A673 (cell line): ENCODE measurements at regions not wholly inside any gene's neighbourhood (a gene's known extent, or its start where the extent isn't known, plus 50 kb on each side); places are given as distances from the start of the nearest gene placed in this dataset.
A peak's percentile ranks its signal among the peaks of the same experiment; 100 is the strongest.

Experiments used
- BruUV-seq: library from RNA; stranded (reverse); fragments of 400-500 nt; replicated peaks from 2 replicates; lab custom pipeline; 2021; lab: Mats Ljungman, UMichigan
- CTCF ChIA-PET: fragments of 300-600 bp; sonication (Branson Sonifier 250); formaldehyde crosslinking; loops from one replicate; lab custom pipeline; 2022; ENCODE audit warnings: antibody characterized with exemption; lab: Charles Lee
- POLR2A ChIA-PET: fragments of 300-600 bp; sonication (Branson Sonifier 250); formaldehyde crosslinking; loops from one replicate; lab custom pipeline; 2022; ENCODE audit warnings: antibody characterized with exemption; ENCODE audit not compliant: low non-redundant PET; lab: Charles Lee
- DNase-seq: peaks from one replicate; pipeline ENCODE4 v3.0.0-alpha.2; 2015; ENCODE audit warnings: low spot score
- H3K27ac ChIP-seq: fragments of 200-600 bp; sonication (generic); 2 replicates; pipeline ENCODE4 v1.5.1; 2016; ENCODE audit warnings: mixed run types, low read depth, mild to moderate bottlenecking, mixed read lengths, antibody characterized with exemption, low read length; ENCODE audit not compliant: poor library complexity, severe bottlenecking
- H3K27me3 ChIP-seq: fragments of 200-600 bp; sonication (generic); replicated peaks from 2 replicates; pipeline ENCODE4 v1.6.1; 2017; ENCODE audit warnings: mixed run types, low read depth, mild to moderate bottlenecking, mixed read lengths, antibody characterized with exemption, low read length; ENCODE audit not compliant: insufficient read depth, poor library complexity
- H3K36me3 ChIP-seq: fragments of 200-600 bp; sonication (generic); 2 replicates; pipeline ENCODE4 v1.6.1; 2016; ENCODE audit warnings: mixed run types, mild to moderate bottlenecking, mixed read lengths, antibody characterized with exemption, low read length; ENCODE audit not compliant: insufficient read depth, poor library complexity, severe bottlenecking
- H3K4me1 ChIP-seq: fragments of 200-600 bp; sonication (generic); 2 replicates; pipeline ENCODE4 v1.6.1; 2017; ENCODE audit warnings: mixed run types, mild to moderate bottlenecking, mixed read lengths, antibody characterized with exemption, low read length; ENCODE audit not compliant: insufficient read depth, poor library complexity, severe bottlenecking
- H3K4me3 ChIP-seq: fragments of 200-600 bp; sonication (generic); 2 replicates; pipeline ENCODE4 v1.5.1; 2016; ENCODE audit warnings: low read depth, mixed run types, mild to moderate bottlenecking, mixed read lengths, low read length; ENCODE audit not compliant: poor library complexity, severe bottlenecking
- H3K9me3 ChIP-seq: fragments of 200-600 bp; sonication (generic); 2 replicates; pipeline ENCODE4 v1.6.1; 2016; ENCODE audit warnings: mixed run types, low read depth, mild to moderate bottlenecking, mixed read lengths, antibody characterized with exemption, low read length; ENCODE audit not compliant: poor library complexity, severe bottlenecking
- EZH2 ChIP-seq: fragments of 200-600 bp; sonication (generic); IDR thresholded peaks from 2 replicates; pipeline ENCODE4 v1.6.1; 2017; ENCODE audit warnings: borderline replicate concordance, low read depth, mild to moderate bottlenecking, mixed read lengths, antibody characterized with exemption, low read length; ENCODE audit not compliant: poor library complexity, severe bottlenecking
- intact Hi-C: fragments of 100-400 bp; cut with micrococcal nuclease; formaldehyde crosslinking; loops from one replicate; pipeline ENCODE4 v1.10.0; 2022; ENCODE audit not compliant: unreplicated experiment
- TF ChIP-seq, protein P1 (sequence below): fragments of 300-800, 200-600 bp; sonication (generic); conservative IDR thresholded peaks from 2 replicates; pipeline ENCODE4 v1.5.1; 2017; ENCODE audit warnings: low read depth, mild to moderate bottlenecking, antibody characterized with exemption, low read length, moderate library complexity, mixed read lengths

DNA sequence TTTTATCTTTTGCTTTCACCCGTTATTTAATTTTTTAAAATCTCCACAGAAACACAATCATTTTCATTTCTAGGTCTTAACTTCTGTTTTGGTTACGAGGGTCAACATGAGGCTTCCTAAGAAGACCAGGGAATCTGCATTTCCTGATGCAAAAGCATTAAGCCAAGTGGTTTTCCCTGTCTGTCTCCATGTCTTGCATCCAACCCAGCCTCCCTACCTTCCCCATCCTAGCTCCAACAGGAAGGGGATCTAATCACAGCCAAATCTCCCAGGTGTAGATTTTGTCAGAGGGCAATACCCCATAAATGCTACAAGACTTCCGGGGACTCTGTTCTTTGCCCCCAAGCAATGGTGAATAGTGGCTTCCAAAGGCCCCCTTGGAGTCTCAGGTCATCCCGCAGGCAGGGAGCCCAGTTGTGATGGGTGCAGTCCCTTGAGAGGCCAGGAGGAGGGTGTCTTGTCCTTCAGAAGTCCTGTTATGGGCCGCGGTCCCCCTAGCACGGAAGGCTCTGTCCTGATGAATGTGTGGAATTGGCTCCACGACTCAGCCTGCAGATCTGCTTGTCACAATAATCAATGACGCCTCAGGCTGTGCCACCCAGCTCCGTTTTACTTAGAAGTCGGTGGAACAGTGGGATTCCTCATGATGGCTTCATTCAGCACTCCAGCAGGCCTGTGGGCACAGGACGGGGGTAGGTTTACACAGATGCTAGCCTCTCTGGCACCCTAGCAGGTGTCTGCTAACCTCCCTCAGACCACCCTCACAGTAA is 141.1 kb downstream of the RGS9 start:
- no peaks in the 10 kb centered on the region for H3K9me3 ChIP-seq
- H3K27ac ChIP-seq = no peak overlapping the region
- CTCF ChIA-PET = no interaction called here
- POLR2A ChIA-PET = no interaction called here
- no peak overlapping the region for H3K4me3 ChIP-seq
- H3K36me3 ChIP-seq = no peaks in the 10 kb centered on the region
- no TSS peak for BruUV-seq
- TF ChIP-seq, protein P1, sequence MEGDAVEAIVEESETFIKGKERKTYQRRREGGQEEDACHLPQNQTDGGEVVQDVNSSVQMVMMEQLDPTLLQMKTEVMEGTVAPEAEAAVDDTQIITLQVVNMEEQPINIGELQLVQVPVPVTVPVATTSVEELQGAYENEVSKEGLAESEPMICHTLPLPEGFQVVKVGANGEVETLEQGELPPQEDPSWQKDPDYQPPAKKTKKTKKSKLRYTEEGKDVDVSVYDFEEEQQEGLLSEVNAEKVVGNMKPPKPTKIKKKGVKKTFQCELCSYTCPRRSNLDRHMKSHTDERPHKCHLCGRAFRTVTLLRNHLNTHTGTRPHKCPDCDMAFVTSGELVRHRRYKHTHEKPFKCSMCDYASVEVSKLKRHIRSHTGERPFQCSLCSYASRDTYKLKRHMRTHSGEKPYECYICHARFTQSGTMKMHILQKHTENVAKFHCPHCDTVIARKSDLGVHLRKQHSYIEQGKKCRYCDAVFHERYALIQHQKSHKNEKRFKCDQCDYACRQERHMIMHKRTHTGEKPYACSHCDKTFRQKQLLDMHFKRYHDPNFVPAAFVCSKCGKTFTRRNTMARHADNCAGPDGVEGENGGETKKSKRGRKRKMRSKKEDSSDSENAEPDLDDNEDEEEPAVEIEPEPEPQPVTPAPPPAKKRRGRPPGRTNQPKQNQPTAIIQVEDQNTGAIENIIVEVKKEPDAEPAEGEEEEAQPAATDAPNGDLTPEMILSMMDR = peak; percentile 69
- TF ChIP-seq EZH2 = no peak
- intact Hi-C loops = loop anchor here (5.0 kb wide), 2 partner anchors 279 to 709 kb away; no protein-coding TSS in a partner anchor
- DNase-seq = peak; percentile 78
- H3K4me1 ChIP-seq = no peaks in the 10 kb centered on the region
- no peaks in the 10 kb centered on the region for H3K27me3 ChIP-seq

DNA sequence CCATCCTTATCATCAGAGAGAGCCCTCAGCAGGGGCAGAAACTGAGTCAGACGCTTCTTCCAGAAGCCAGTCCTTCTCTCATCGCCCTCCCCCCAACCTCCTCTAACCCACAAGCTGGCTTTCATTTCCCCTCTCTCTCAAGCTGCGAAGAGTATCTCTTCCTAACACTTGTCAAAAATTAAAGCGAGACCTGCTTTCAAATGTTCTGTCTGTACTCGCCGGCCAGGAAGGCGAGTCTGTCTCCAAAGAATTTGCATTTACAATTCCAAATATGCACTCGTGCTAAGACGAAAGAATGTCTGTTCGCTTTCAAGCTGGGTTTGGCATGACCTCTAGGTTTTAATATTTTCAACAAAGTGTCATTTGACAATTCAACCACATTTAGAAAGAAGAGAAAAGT is 140.4 kb downstream of the RGS9 start:
- ChIA-PET CTCF (interaction anchor here (1.3 kb wide), 1 partner anchor 888 kb away, joined by 3 read pairs; no protein-coding TSS in a partner anchor), POLR2A (no interaction called here)

More for the DNA sequence above, 140.4 kb downstream of the RGS9 start:
- no peaks in the 10 kb centered on the region for H3K36me3 ChIP-seq
- no peak for DNase-seq
- H3K27ac ChIP-seq = no peak overlapping the region
- intact Hi-C loops = loop anchor here (5.0 kb wide), 2 partner anchors 280 to 710 kb away; no protein-coding TSS in a partner anchor
- no peaks in the 10 kb centered on the region for H3K9me3 ChIP-seq
- H3K4me1 ChIP-seq = no peaks in the 10 kb centered on the region
- TF ChIP-seq EZH2 = no peak
- TF ChIP-seq, protein P1 = no peak
- no peak overlapping the region for H3K4me3 ChIP-seq
- no peaks in the 10 kb centered on the region for H3K27me3 ChIP-seq
- BruUV-seq = no TSS peak
